IMR-90 (cell line): ENCODE measurements at regions not wholly inside any gene's neighbourhood (a gene's known extent, or its start where the extent isn't known, plus 50 kb on each side); places are given as distances from the start of the nearest gene placed in this dataset.

ENCODE experiments used
- FOS ChIP-seq: fragments of 150-350 bp; IDR thresholded peaks from 2 replicates; pipeline ENCODE4 v1.6.1; 2016; ENCODE audit warnings: low read depth, low read length
- POLR2A ChIP-seq: IDR thresholded peaks from 2 replicates; pipeline ENCODE4 v1.6.1; 2012; ENCODE audit warnings: mild to moderate bottlenecking, low read depth, low read length
- SMC3 ChIP-seq: fragments of 150-350 bp; IDR thresholded peaks from 2 replicates; pipeline ENCODE4 v1.6.1; 2016; ENCODE audit warnings: low read depth, mild to moderate bottlenecking, antibody characterized with exemption, low read length, moderate library complexity
- TF ChIP-seq, protein P1 (sequence below): conservative IDR thresholded peaks from 2 replicates; pipeline ENCODE4 v1.5.1; 2012; ENCODE audit warnings: mild to moderate bottlenecking, low read depth, low read length, improper control_type of control experiment

- TF ChIP-seq, protein P1, sequence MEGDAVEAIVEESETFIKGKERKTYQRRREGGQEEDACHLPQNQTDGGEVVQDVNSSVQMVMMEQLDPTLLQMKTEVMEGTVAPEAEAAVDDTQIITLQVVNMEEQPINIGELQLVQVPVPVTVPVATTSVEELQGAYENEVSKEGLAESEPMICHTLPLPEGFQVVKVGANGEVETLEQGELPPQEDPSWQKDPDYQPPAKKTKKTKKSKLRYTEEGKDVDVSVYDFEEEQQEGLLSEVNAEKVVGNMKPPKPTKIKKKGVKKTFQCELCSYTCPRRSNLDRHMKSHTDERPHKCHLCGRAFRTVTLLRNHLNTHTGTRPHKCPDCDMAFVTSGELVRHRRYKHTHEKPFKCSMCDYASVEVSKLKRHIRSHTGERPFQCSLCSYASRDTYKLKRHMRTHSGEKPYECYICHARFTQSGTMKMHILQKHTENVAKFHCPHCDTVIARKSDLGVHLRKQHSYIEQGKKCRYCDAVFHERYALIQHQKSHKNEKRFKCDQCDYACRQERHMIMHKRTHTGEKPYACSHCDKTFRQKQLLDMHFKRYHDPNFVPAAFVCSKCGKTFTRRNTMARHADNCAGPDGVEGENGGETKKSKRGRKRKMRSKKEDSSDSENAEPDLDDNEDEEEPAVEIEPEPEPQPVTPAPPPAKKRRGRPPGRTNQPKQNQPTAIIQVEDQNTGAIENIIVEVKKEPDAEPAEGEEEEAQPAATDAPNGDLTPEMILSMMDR: no peak
- TF ChIP-seq SMC3: no peak
- no peak for TF ChIP-seq POLR2A
- no peak for TF ChIP-seq FOS
Measured at GRCh38 chr5:143755966-143756365, 56.0 kb upstream of the HMHB1 start.
